Rectal smooth muscle tissue (tissue), 1 donor: ENCODE measurements at regions not wholly inside any gene's neighbourhood (a gene's known extent, or its start where the extent isn't known, plus 50 kb on each side); places are given as distances from the start of the nearest gene placed in this dataset.

ENCODE experiments used
- H3K27ac ChIP-seq: one replicate; pipeline ENCODE4 v1.7.0; 2013; ENCODE audit warnings: low read depth, low read length, inconsistent platforms
- H3K27me3 ChIP-seq: one replicate; pipeline ENCODE4 v1.7.0; 2013; ENCODE audit warnings: low read length; ENCODE audit not compliant: control insufficient read depth, insufficient read depth
- H3K36me3 ChIP-seq: one replicate; pipeline ENCODE4 v1.7.0; 2013; ENCODE audit warnings: low read length; ENCODE audit not compliant: control insufficient read depth, insufficient read depth
- H3K4me1 ChIP-seq: one replicate; pipeline ENCODE4 v1.7.0; 2013; ENCODE audit warnings: low read length; ENCODE audit not compliant: control insufficient read depth, insufficient read depth
- H3K4me3 ChIP-seq: one replicate; pipeline ENCODE4 v1.7.0; 2013; ENCODE audit warnings: low read length
- H3K9ac ChIP-seq: one replicate; pipeline ENCODE4 v1.7.0; 2013; ENCODE audit warnings: low read length

GRCh38 chr5:1698589-1699316 is 100.9 kb downstream of the MRPL36 start:
- Histone ChIP-seq H3K36me3 (no peaks in the 10 kb centered on the region), H3K4me3 (no peak overlapping the region), H3K9ac (no peak overlapping the region), H3K4me1 (no peaks in the 10 kb centered on the region), H3K27ac (no peak overlapping the region), H3K27me3 (peaks cover 3% of the 10 kb centered on the region)

GRCh38 chr5:1692381-1692780 is 107.3 kb downstream of the MRPL36 start:
- Histone ChIP-seq H3K9ac (no peak overlapping the region), H3K27me3 (no peaks in the 10 kb centered on the region), H3K27ac (no peak overlapping the region), H3K4me1 (no peaks in the 10 kb centered on the region), H3K36me3 (no peaks in the 10 kb centered on the region), H3K4me3 (no peak overlapping the region)

- H3K4me3 ChIP-seq, result no peak overlapping the region
- H3K9ac ChIP-seq, result no peak overlapping the region
- H3K27ac ChIP-seq, result no peak overlapping the region
- H3K36me3 ChIP-seq, result no peaks in the 10 kb centered on the region
- H3K27me3 ChIP-seq, result peaks cover 2% of the 10 kb centered on the region
- no peaks in the 10 kb centered on the region for H3K4me1 ChIP-seq
Observed at GRCh38 chr5:1687301-1687970, 112.2 kb downstream of the MRPL36 start.

GRCh38 chr5:1686016-1686802 is 113.4 kb downstream of the MRPL36 start:
- Histone ChIP-seq H3K4me1 (no peaks in the 10 kb centered on the region), H3K27ac (no peak overlapping the region), H3K27me3 (peaks cover 6% of the 10 kb centered on the region), H3K36me3 (no peaks in the 10 kb centered on the region), H3K9ac (no peak overlapping the region), H3K4me3 (no peak overlapping the region)

GRCh38 chr5:1685066-1685465 is 114.6 kb downstream of the MRPL36 start:
- Histone ChIP-seq H3K27me3 (peaks cover 6% of the 10 kb centered on the region), H3K9ac (no peak overlapping the region), H3K27ac (no peak overlapping the region), H3K4me1 (no peaks in the 10 kb centered on the region), H3K4me3 (no peak overlapping the region), H3K36me3 (no peaks in the 10 kb centered on the region)

GRCh38 chr5:1681955-1682354 is 117.7 kb downstream of the MRPL36 start:
- Histone ChIP-seq H3K27me3 (peaks cover 6% of the 10 kb centered on the region), H3K9ac (no peak overlapping the region), H3K36me3 (no peaks in the 10 kb centered on the region), H3K4me1 (no peaks in the 10 kb centered on the region), H3K4me3 (no peak overlapping the region), H3K27ac (no peak overlapping the region)

GRCh38 chr5:1673042-1673677 is 126.5 kb downstream of the MRPL36 start:
- H3K27ac ChIP-seq, result no peak overlapping the region
- peaks cover 14% of the 10 kb centered on the region for H3K27me3 ChIP-seq
- no peak overlapping the region for H3K4me3 ChIP-seq
- no peaks in the 10 kb centered on the region for H3K4me1 ChIP-seq
- H3K36me3 ChIP-seq, result no peaks in the 10 kb centered on the region
- no peak overlapping the region for H3K9ac ChIP-seq

GRCh38 chr5:1672396-1672795 is 127.2 kb downstream of the MRPL36 start:
- no peak overlapping the region for H3K9ac ChIP-seq
- H3K36me3 ChIP-seq, result no peaks in the 10 kb centered on the region
- H3K4me3 ChIP-seq, result no peak overlapping the region
- no peaks in the 10 kb centered on the region for H3K4me1 ChIP-seq
- H3K27me3 ChIP-seq, result peaks cover 20% of the 10 kb centered on the region
- H3K27ac ChIP-seq, result no peak overlapping the region

GRCh38 chr5:1671351-1671750 is 128.3 kb downstream of the MRPL36 start:
- H3K27me3 ChIP-seq, result peaks cover 27% of the 10 kb centered on the region
- H3K4me3 ChIP-seq, result no peak overlapping the region
- no peak overlapping the region for H3K9ac ChIP-seq

GRCh38 chr5:1670351-1670750 is 129.3 kb downstream of the MRPL36 start:
- Histone ChIP-seq H3K4me3 (no peak overlapping the region), H3K9ac (no peak overlapping the region), H3K27me3 (peaks cover 37% of the 10 kb centered on the region), H3K36me3 (no peaks in the 10 kb centered on the region), H3K27ac (no peak overlapping the region), H3K4me1 (peaks cover 4% of the 10 kb centered on the region)

More at GRCh38 chr5:1671351-1671750, 128.3 kb downstream of the MRPL36 start:
- H3K27ac ChIP-seq, result no peak overlapping the region
- peaks cover 4% of the 10 kb centered on the region for H3K4me1 ChIP-seq
- no peaks in the 10 kb centered on the region for H3K36me3 ChIP-seq

GRCh38 chr5:1669276-1670155 is 130.1 kb downstream of the MRPL36 start:
- no peak overlapping the region for H3K4me3 ChIP-seq
- H3K9ac ChIP-seq, result no peak overlapping the region
- H3K27ac ChIP-seq, result no peak overlapping the region
- H3K27me3 ChIP-seq, result peaks cover 40% of the 10 kb centered on the region
- peaks cover 4% of the 10 kb centered on the region for H3K4me1 ChIP-seq
- no peaks in the 10 kb centered on the region for H3K36me3 ChIP-seq
